GM12875 (cell line): ENCODE measurements at regions not wholly inside any gene's neighbourhood (a gene's known extent, or its start where the extent isn't known, plus 50 kb on each side); places are given as distances from the start of the nearest gene placed in this dataset.

Experiments
- H3K4me3 ChIP-seq: one replicate; pipeline ENCODE4 v1.5.1; 2011; ENCODE audit warnings: low read depth, low read length, control low read depth
- CTCF ChIP-seq: IDR thresholded peaks from 2 replicates; pipeline ENCODE4 v1.5.1; 2011; ENCODE audit warnings: low read depth, mild to moderate bottlenecking, control low read depth, inconsistent platforms, low read length, moderate library complexity, borderline replicate concordance; ENCODE audit not compliant: insufficient read depth

GRCh38 chr4:54793856-54794422 is 136.2 kb downstream of the KIT start:
- H3K4me3 ChIP-seq, result no peak overlapping the region
- no peak for TF ChIP-seq CTCF
